SKM-1 treated with dmso at 0.1 percent for 144 hours (cell line): ENCODE measurements at regions not wholly inside any gene's neighbourhood (a gene's known extent, or its start where the extent isn't known, plus 50 kb on each side); places are given as distances from the start of the nearest gene placed in this dataset.

Experiments used
- DNase-seq: peaks from one replicate; lab custom pipeline; 2025; ENCODE audit not compliant: unreplicated experiment; lab: John Stamatoyannopoulos, UW

GRCh38 chr14:51780741-51781140 is 79.7 kb upstream of the GNG2 start:
- DNase-seq, result no peak

GRCh38 chr14:51781381-51781780 is 79.0 kb upstream of the GNG2 start:
- DNase-seq, result no peak

- DNase-seq, result no peak
These were observed 78.0 kb upstream of the GNG2 start for GRCh38 chr14:51782435-51782834.

- DNase-seq, result no peak
These were observed 76.6 kb upstream of the GNG2 start for GRCh38 chr14:51783765-51784164.

- DNase-seq, result no peak
These were observed 75.9 kb upstream of the GNG2 start for GRCh38 chr14:51784466-51784865.

GRCh38 chr14:51786227-51786626 is 74.2 kb upstream of the GNG2 start:
- DNase-seq, result no peak

GRCh38 chr14:51787352-51787751 is 73.1 kb upstream of the GNG2 start:
- no peak for DNase-seq

- DNase-seq, result no peak
These were observed 71.3 kb upstream of the GNG2 start for GRCh38 chr14:51789114-51789513.

- DNase-seq, result peak; percentile 21
These were observed 70.8 kb upstream of the GNG2 start for GRCh38 chr14:51789596-51789995.

GRCh38 chr14:51792809-51793208 is 67.6 kb upstream of the GNG2 start:
- DNase-seq, result no peak

GRCh38 chr14:51805541-51805940 is 54.9 kb upstream of the GNG2 start:
- no peak for DNase-seq

GRCh38 chr14:51806026-51807023 is 54.1 kb upstream of the GNG2 start:
- DNase-seq, result no peak

- DNase-seq, result no peak
These were observed 53.1 kb upstream of the GNG2 start for GRCh38 chr14:51807356-51807755.
